HEK293 (cell line): ENCODE measurements at regions not wholly inside any gene's neighbourhood (a gene's known extent, or its start where the extent isn't known, plus 50 kb on each side); places are given as distances from the start of the nearest gene placed in this dataset.

Experiments used
- CTCF ChIA-PET: fragments of 350-600 bp; formaldehyde crosslinking; extraction: SDS; loops from one replicate; lab custom pipeline; 2021; ENCODE audit warnings: antibody characterized with exemption; lab: Yijun Ruan, JAX
- POLR2A ChIA-PET: fragments of 300-600 bp; formaldehyde crosslinking; extraction: SDS; loops from one replicate; lab custom pipeline; 2020; ENCODE audit warnings: antibody characterized with exemption, inconsistent platforms; lab: Yijun Ruan, JAX
- H3K27ac ChIP-seq: fragments of 200-500 bp; sonication (Bioruptor generic); 2 replicates; pipeline ENCODE4 v1.5.1; 2014; ENCODE audit warnings: low read depth, low read length, control low read depth, inconsistent platforms; ENCODE audit errors: extremely low read depth
- H3K36me3 ChIP-seq, 2 experiments: fragments of 200-500 bp in 1 of 2; sonication (Bioruptor generic) in 1 of 2; 1 replicate in 1 of 2; 2 replicates in 1 of 2; pipeline ENCODE4 v1.5.1; 2014 to 2017; ENCODE audit warnings: inconsistent platforms in 2 of 2, low read length in 2 of 2; ENCODE audit not compliant: control insufficient read depth in 2 of 2, insufficient read depth in 1 of 2
- H3K4me1 ChIP-seq: fragments of 200-500 bp; sonication (Bioruptor generic); 2 replicates; pipeline ENCODE4 v1.5.1; 2014; ENCODE audit warnings: mild to moderate bottlenecking, low read length, inconsistent platforms; ENCODE audit not compliant: control insufficient read depth, insufficient read depth
- H3K4me3 ChIP-seq: 2 replicates; pipeline ENCODE4 v1.5.1; 2011; ENCODE audit warnings: low read depth, mild to moderate bottlenecking, control low read depth, low read length, moderate library complexity
- H3K9me3 ChIP-seq: fragments of 200-500 bp; sonication (Bioruptor generic); 2 replicates; pipeline ENCODE4 v1.5.1; 2014; ENCODE audit warnings: low read depth, low read length, inconsistent platforms; ENCODE audit not compliant: control insufficient read depth, insufficient read depth
- BCL11A ChIP-seq: fragments of 450-650 bp; formaldehyde crosslinking; IDR thresholded peaks from 2 replicates; pipeline ENCODE4 v1.5.1; 2016; ENCODE audit warnings: low read depth, missing biosample characterization, missing genetic modification characterization
- INSM2 ChIP-seq: fragments of 450-650 bp; formaldehyde crosslinking; IDR thresholded peaks from 2 replicates; pipeline ENCODE4 v1.5.1; 2016; ENCODE audit warnings: missing biosample characterization, missing genetic modification characterization
- KLF10 ChIP-seq: fragments of 450-650 bp; IDR thresholded peaks from 2 replicates; pipeline ENCODE4 v1.5.1; 2018; ENCODE audit warnings: missing biosample characterization, mild to moderate bottlenecking, missing genetic modification characterization
- KLF7 ChIP-seq: fragments of 450-650 bp; formaldehyde crosslinking; IDR thresholded peaks from 2 replicates; pipeline ENCODE4 v1.5.1; 2016; ENCODE audit warnings: missing biosample characterization, missing genetic modification characterization, borderline replicate concordance
- OSR2 ChIP-seq: fragments of 450-650 bp; formaldehyde crosslinking; IDR thresholded peaks from 2 replicates; pipeline ENCODE4 v1.5.1; 2016; ENCODE audit warnings: missing biosample characterization, missing genetic modification characterization
- RBAK ChIP-seq: fragments of 450-650 bp; formaldehyde crosslinking; IDR thresholded peaks from 2 replicates; pipeline ENCODE4 v1.5.1; 2016; ENCODE audit warnings: missing biosample characterization, missing genetic modification characterization
- YY1 ChIP-seq: fragments of 450-650 bp; formaldehyde crosslinking; IDR thresholded peaks from 2 replicates; pipeline ENCODE4 v1.5.1; 2018; ENCODE audit warnings: missing biosample characterization, missing genetic modification characterization
- ZBTB10 ChIP-seq: fragments of 450-650 bp; formaldehyde crosslinking; IDR thresholded peaks from 2 replicates; pipeline ENCODE4 v1.5.1; 2016; ENCODE audit warnings: missing biosample characterization, missing genetic modification characterization
- ZBTB20 ChIP-seq: fragments of 450-650 bp; formaldehyde crosslinking; IDR thresholded peaks from 2 replicates; pipeline ENCODE4 v1.5.1; 2016; ENCODE audit warnings: missing biosample characterization, missing genetic modification characterization
- ZBTB8A ChIP-seq: fragments of 450-650 bp; formaldehyde crosslinking; IDR thresholded peaks from 2 replicates; pipeline ENCODE4 v1.5.1; 2016; ENCODE audit warnings: missing biosample characterization, missing genetic modification characterization
- ZFP69B ChIP-seq: fragments of 450-650 bp; formaldehyde crosslinking; IDR thresholded peaks from 2 replicates; pipeline ENCODE4 v1.5.1; 2016; ENCODE audit warnings: missing biosample characterization, missing genetic modification characterization
- ZIC2 ChIP-seq: fragments of 450-650 bp; formaldehyde crosslinking; IDR thresholded peaks from 2 replicates; pipeline ENCODE4 v1.5.1; 2016; ENCODE audit warnings: missing biosample characterization, missing genetic modification characterization
- ZNF169 ChIP-seq: fragments of 450-650 bp; formaldehyde crosslinking; IDR thresholded peaks from 2 replicates; pipeline ENCODE4 v1.5.1; 2016; ENCODE audit warnings: missing biosample characterization, missing genetic modification characterization
- ZNF2 ChIP-seq: fragments of 450-650 bp; formaldehyde crosslinking; IDR thresholded peaks from 2 replicates; pipeline ENCODE4 v1.5.1; 2016; ENCODE audit warnings: missing biosample characterization, missing genetic modification characterization
- ZNF211 ChIP-seq: fragments of 450-650 bp; formaldehyde crosslinking; IDR thresholded peaks from 2 replicates; pipeline ENCODE4 v1.5.1; 2016; ENCODE audit warnings: low read depth, missing biosample characterization, missing genetic modification characterization
- ZNF239 ChIP-seq: fragments of 450-650 bp; formaldehyde crosslinking; IDR thresholded peaks from 2 replicates; pipeline ENCODE4 v1.5.1; 2016; ENCODE audit warnings: missing biosample characterization, missing genetic modification characterization
- ZNF302 ChIP-seq: fragments of 450-650 bp; formaldehyde crosslinking; IDR thresholded peaks from 2 replicates; pipeline ENCODE4 v1.5.1; 2016; ENCODE audit warnings: missing biosample characterization, missing genetic modification characterization, low read depth
- ZNF514 ChIP-seq: fragments of 450-650 bp; formaldehyde crosslinking; IDR thresholded peaks from 2 replicates; pipeline ENCODE4 v1.5.1; 2016; ENCODE audit warnings: missing biosample characterization, missing genetic modification characterization
- ZNF544 ChIP-seq: fragments of 450-650 bp; formaldehyde crosslinking; IDR thresholded peaks from 2 replicates; pipeline ENCODE4 v1.5.0; 2017; ENCODE audit warnings: missing biosample characterization, missing genetic modification characterization
- ZNF571 ChIP-seq: fragments of 450-650 bp; formaldehyde crosslinking; IDR thresholded peaks from 2 replicates; pipeline ENCODE4 v1.5.0; 2017; ENCODE audit warnings: missing biosample characterization, missing genetic modification characterization
- ZNF600 ChIP-seq: fragments of 450-650 bp; formaldehyde crosslinking; IDR thresholded peaks from 2 replicates; pipeline ENCODE4 v1.5.1; 2016; ENCODE audit warnings: missing biosample characterization, missing genetic modification characterization
- ZNF621 ChIP-seq: fragments of 450-650 bp; formaldehyde crosslinking; IDR thresholded peaks from 2 replicates; pipeline ENCODE4 v1.5.1; 2017; ENCODE audit warnings: missing biosample characterization, missing genetic modification characterization
- ZNF677 ChIP-seq: fragments of 450-650 bp; IDR thresholded peaks from 2 replicates; pipeline ENCODE4 v1.5.0; 2018; ENCODE audit warnings: missing biosample characterization, mild to moderate bottlenecking, missing genetic modification characterization, moderate library complexity
- ZNF701 ChIP-seq: fragments of 450-650 bp; formaldehyde crosslinking; IDR thresholded peaks from 2 replicates; pipeline ENCODE4 v1.5.1; 2016; ENCODE audit warnings: missing biosample characterization, missing genetic modification characterization
- ZNF792 ChIP-seq: fragments of 450-650 bp; formaldehyde crosslinking; IDR thresholded peaks from 2 replicates; pipeline ENCODE4 v1.5.1; 2016; ENCODE audit warnings: missing biosample characterization, missing genetic modification characterization
- ZXDB ChIP-seq: fragments of 450-650 bp; formaldehyde crosslinking; IDR thresholded peaks from 2 replicates; pipeline ENCODE4 v1.5.1; 2016; ENCODE audit warnings: missing biosample characterization, missing genetic modification characterization
- TF ChIP-seq, protein P1 (sequence below): fragments of 450-650 bp; formaldehyde crosslinking; conservative IDR thresholded peaks from 2 replicates; pipeline ENCODE4 v1.5.1; 2016; ENCODE audit warnings: low read depth, missing biosample characterization, missing genetic modification characterization

DNA sequence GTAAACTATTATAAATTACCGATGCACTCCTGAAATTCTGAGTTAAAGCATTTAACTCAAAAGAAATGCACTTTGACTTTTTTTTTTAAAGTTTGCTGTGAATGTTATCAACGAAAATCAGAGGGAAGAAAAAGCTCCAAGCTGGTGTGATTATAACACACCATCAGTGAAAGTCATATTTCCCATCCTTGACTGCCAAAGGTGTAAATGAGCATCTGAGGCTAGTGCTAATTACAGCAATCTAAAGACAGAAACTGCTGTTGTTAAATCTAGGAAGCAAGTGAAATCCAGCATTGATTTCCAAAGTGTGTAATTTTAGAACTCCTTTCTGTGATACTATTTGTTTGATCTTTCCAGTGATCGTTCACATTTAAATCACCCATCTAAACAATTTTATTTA is 1538.8 kb downstream of the TECRL start (continued):
- no peak for TF ChIP-seq ZBTB10
- no peak for TF ChIP-seq KLF7 (tag by site-specific recombination)
- no peak for TF ChIP-seq ZBTB8A (tag by site-specific recombination)
- TF ChIP-seq, protein P1, sequence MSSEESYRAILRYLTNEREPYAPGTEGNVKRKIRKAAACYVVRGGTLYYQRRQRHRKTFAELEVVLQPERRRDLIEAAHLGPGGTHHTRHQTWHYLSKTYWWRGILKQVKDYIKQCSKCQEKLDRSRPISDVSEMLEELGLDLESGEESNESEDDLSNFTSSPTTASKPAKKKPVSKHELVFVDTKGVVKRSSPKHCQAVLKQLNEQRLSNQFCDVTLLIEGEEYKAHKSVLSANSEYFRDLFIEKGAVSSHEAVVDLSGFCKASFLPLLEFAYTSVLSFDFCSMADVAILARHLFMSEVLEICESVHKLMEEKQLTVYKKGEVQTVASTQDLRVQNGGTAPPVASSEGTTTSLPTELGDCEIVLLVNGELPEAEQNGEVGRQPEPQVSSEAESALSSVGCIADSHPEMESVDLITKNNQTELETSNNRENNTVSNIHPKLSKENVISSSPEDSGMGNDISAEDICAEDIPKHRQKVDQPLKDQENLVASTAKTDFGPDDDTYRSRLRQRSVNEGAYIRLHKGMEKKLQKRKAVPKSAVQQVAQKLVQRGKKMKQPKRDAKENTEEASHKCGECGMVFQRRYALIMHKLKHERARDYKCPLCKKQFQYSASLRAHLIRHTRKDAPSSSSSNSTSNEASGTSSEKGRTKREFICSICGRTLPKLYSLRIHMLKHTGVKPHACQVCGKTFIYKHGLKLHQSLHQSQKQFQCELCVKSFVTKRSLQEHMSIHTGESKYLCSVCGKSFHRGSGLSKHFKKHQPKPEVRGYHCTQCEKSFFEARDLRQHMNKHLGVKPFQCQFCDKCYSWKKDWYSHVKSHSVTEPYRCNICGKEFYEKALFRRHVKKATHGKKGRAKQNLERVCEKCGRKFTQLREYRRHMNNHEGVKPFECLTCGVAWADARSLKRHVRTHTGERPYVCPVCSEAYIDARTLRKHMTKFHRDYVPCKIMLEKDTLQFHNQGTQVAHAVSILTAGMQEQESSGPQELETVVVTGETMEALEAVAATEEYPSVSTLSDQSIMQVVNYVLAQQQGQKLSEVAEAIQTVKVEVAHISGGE (tag by site-specific recombination): no peak
- TF ChIP-seq, all 188 proteins: peak for 0

GRCh38 chr4:62865261-62865660 is 1544.0 kb downstream of the TECRL start:
- Histone ChIP-seq H3K27ac (no peak overlapping the region), H3K36me3 (no peaks in the 10 kb centered on the region), H3K4me1 (no peaks in the 10 kb centered on the region), H3K9me3 (no peaks in the 10 kb centered on the region), H3K4me3 (no peak overlapping the region)
- no peak for TF ChIP-seq ZNF792 (tag by site-specific recombination)
- TF ChIP-seq ZNF239: no peak
- TF ChIP-seq RBAK (tag by site-specific recombination): no peak
- no peak for TF ChIP-seq KLF10 (tag by site-specific recombination)
- TF ChIP-seq ZNF544 (tag by site-specific recombination): no peak
- no peak for TF ChIP-seq ZNF701 (tag by site-specific recombination)
- no peak for TF ChIP-seq ZNF2 (tag by site-specific recombination)
- no peak for TF ChIP-seq INSM2
- no peak for TF ChIP-seq OSR2 (tag by site-specific recombination)
- no peak for TF ChIP-seq ZIC2
- TF ChIP-seq ZNF621: no peak
- ChIA-PET POLR2A (no interaction called here), CTCF (no interaction called here)

DNA sequence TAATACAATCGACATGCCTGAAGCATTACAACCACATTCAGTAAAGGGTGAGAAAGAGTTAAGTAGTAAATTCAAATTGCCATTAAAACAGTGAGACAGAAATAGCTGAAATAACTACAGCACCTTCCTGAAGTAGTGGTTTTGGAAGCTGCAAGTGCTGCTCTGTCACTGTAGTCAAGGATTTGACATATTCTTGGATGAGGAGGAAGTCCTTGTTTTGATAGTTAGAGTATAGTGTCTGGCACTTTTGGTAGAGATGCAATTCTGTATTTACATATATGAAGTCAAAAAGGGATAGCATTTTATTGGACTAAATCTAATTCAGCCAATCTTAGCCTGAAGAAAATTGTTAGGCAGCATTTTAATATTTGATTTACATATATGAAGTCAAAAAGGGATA is 1559.6 kb downstream of the TECRL start:
- H3K4me1 ChIP-seq: no peaks in the 10 kb centered on the region
- no peaks in the 10 kb centered on the region for H3K36me3 ChIP-seq
- no peak for TF ChIP-seq ZNF514 (tag by site-specific recombination)
- no peak for TF ChIP-seq ZBTB20 (tag by site-specific recombination)
- no peak for TF ChIP-seq ZNF302
- no peak for TF ChIP-seq ZNF571 (tag by site-specific recombination)
- TF ChIP-seq ZNF677 (tag by site-specific recombination): no peak
- no peak for TF ChIP-seq ZNF211
- TF ChIP-seq ZNF2 (tag by site-specific recombination): no peak
- no peak for TF ChIP-seq ZFP69B
- TF ChIP-seq YY1 (tag by site-specific recombination): no peak
- TF ChIP-seq ZXDB (tag by site-specific recombination): no peak
- TF ChIP-seq ZNF600 (tag by site-specific recombination): no peak
- no peak for TF ChIP-seq BCL11A (tag by site-specific recombination)
- TF ChIP-seq ZNF169 (tag by site-specific recombination): no peak
- POLR2A ChIA-PET: no interaction called here
- no peak overlapping the region for H3K27ac ChIP-seq
- H3K4me3 ChIP-seq: no peak overlapping the region
- no peaks in the 10 kb centered on the region for H3K9me3 ChIP-seq
- CTCF ChIA-PET: no interaction called here
